ENCODE measurements at regions not wholly inside any gene's neighbourhood (a gene's known extent, or its start where the extent isn't known, plus 50 kb on each side); places are given as distances from the start of the nearest gene placed in this dataset.

- TF ChIP-seq TAF1 (IDR thresholded peaks at IDR 0.05; ENCODE audit: borderline replicate concordance, low read depth, low read length) (no peak), POLR2A (IDR thresholded peaks at IDR 0.05; ENCODE audit: low read depth, low read length) (no peak), POLR2AphosphoS5 (IDR thresholded peaks at IDR 0.05; ENCODE audit: low read depth, low read length) (no peak)
- DNase-seq (ENCODE audit: insufficient read length): no peak
- FAIRE-seq: no peak
These were observed 262.8 kb downstream of the ZEB2 start for GRCh38 chr2:144256996-144257707.

GRCh38 chr2:144254342-144255235 is 265.3 kb downstream of the ZEB2 start:
- FAIRE-seq: no peak
- TF ChIP-seq POLR2AphosphoS5 (IDR thresholded peaks at IDR 0.05; ENCODE audit: low read depth, low read length) (no peak), POLR2A (IDR thresholded peaks at IDR 0.05; ENCODE audit: low read depth, low read length) (no peak)
- no peak for DNase-seq (ENCODE audit: insufficient read length)

DNA sequence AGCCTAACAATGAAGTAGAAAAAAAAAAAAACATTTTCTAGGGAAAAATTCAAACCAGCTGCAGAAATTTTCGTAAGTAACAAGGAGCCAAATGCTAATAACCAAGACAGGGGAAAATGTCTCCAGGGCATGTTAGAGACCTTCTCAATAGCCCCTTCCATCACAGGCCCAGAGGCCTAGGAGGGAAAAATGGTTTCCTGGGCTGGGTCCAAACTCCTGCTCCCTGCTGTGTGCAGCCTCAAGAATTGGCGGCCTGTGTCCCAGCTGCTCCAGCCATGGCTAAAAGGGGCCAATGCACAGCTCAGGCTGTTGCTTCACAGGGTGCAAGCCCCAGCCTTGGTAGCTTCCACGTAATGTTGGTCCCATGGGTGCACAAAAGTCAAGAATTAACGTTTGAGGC is 266.2 kb downstream of the ZEB2 start:
- no peak for TF ChIP-seq POLR2AphosphoS5 (IDR thresholded peaks at IDR 0.05; ENCODE audit: low read depth, low read length)
- no peak for TF ChIP-seq POLR2A (IDR thresholded peaks at IDR 0.05; ENCODE audit: low read depth, low read length)
- TF ChIP-seq TAF1 (IDR thresholded peaks at IDR 0.05; ENCODE audit: borderline replicate concordance, low read depth, low read length): no peak
- no peak for FAIRE-seq

DNA sequence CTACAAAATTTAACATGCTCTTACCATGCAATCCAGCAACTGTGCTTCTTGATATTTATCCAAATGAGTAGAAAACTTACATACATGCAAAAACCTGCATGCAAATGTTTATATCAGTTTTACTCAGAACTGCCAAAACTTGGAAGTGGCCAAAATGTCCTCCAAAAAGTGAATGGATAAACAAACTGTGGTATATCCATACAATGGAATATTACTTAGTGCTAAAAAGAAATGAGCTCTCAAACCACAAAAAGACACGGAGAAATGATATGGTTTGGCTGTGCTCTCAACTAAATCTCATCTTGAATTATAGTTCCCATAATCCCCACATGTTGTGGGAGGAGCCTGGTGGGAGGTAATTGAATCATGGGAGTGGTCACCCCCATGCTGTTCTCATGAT is 267.2 kb downstream of the ZEB2 start:
- TF ChIP-seq TAF1 (IDR thresholded peaks at IDR 0.05; ENCODE audit: borderline replicate concordance, low read depth, low read length) (no peak), POLR2AphosphoS5 (IDR thresholded peaks at IDR 0.05; ENCODE audit: low read depth, low read length) (no peak)
- DNase-seq (ENCODE audit: insufficient read length) (no peak), FAIRE-seq (no peak)

More for the DNA sequence above, 266.2 kb downstream of the ZEB2 start:
- no peak for DNase-seq (ENCODE audit: insufficient read length)

DNA sequence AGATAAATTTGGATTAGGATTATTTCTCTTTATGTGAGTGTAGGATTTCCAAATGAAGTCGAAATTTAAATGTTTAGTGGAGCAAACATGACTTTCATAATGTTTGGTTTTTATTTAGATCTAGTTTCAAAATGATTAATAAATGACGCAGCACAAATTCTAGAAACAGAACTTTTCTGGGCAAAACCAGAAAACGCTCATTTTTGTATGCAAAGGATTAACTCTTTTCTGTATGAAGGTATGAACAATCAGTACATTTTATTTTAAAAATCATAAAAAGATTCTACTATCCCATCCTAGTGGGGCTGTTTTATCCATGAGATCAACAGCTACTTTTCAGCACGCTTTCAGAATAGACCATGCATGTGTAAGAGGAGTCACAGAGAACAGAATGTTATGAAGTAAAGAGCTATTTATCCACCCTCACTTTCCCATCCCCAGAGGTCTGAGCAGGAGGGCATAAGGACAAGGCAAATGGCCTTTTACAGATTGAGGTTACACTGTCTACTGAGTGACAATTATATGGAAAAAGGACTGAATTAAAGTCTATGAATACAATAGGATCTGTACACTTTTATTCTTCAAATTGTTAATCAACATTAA is 270.8 kb downstream of the ZEB2 start:
- TF ChIP-seq POLR2A (IDR thresholded peaks at IDR 0.05; ENCODE audit: low read depth, low read length) (no peak), POLR2AphosphoS5 (IDR thresholded peaks at IDR 0.05; ENCODE audit: low read depth, low read length) (no peak), TAF1 (IDR thresholded peaks at IDR 0.05; ENCODE audit: borderline replicate concordance, low read depth, low read length) (no peak)
- peak; percentile 85 for FAIRE-seq
- no peak for DNase-seq (ENCODE audit: insufficient read length)

GRCh38 chr2:144248350-144249034 is 271.4 kb downstream of the ZEB2 start:
- DNase-seq (ENCODE audit: insufficient read length): no peak
- TF ChIP-seq TAF1 (IDR thresholded peaks at IDR 0.05; ENCODE audit: borderline replicate concordance, low read depth, low read length): no peak
- TF ChIP-seq POLR2A (IDR thresholded peaks at IDR 0.05; ENCODE audit: low read depth, low read length): no peak
- TF ChIP-seq POLR2AphosphoS5 (IDR thresholded peaks at IDR 0.05; ENCODE audit: low read depth, low read length): no peak
- FAIRE-seq: peak; percentile 78

GRCh38 chr2:144244938-144245337 is 275.0 kb downstream of the ZEB2 start:
- no peak for DNase-seq (ENCODE audit: insufficient read length)
- no peak for FAIRE-seq
- no peak for TF ChIP-seq POLR2AphosphoS5 (IDR thresholded peaks at IDR 0.05; ENCODE audit: low read depth, low read length)
- TF ChIP-seq POLR2A (IDR thresholded peaks at IDR 0.05; ENCODE audit: low read depth, low read length): no peak
- no peak for TF ChIP-seq TAF1 (IDR thresholded peaks at IDR 0.05; ENCODE audit: borderline replicate concordance, low read depth, low read length)

GRCh38 chr2:144242311-144242710 is 277.6 kb downstream of the ZEB2 start:
- FAIRE-seq (no peak), DNase-seq (ENCODE audit: insufficient read length) (no peak)
- TF ChIP-seq TAF1 (IDR thresholded peaks at IDR 0.05; ENCODE audit: borderline replicate concordance, low read depth, low read length): no peak
- no peak for TF ChIP-seq POLR2A (IDR thresholded peaks at IDR 0.05; ENCODE audit: low read depth, low read length)
- no peak for TF ChIP-seq POLR2AphosphoS5 (IDR thresholded peaks at IDR 0.05; ENCODE audit: low read depth, low read length)

DNA sequence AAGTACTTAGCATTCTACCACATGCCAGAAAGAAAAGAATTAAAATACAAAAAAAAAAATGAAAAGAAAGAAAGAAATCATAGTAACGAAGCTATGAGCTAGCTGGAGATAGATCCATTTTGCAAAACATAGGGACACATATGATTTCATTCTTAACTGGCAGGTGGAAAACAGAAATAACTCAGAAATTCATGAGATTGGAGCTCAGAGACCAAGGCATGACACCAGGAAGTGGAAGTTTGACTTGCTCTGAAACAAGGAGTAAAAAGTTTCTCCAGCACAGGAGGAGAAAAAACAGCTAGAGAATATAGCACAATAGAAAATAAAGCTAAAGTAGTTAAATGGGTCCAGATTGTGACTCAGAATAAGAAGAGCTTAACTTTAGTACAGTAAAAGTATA is 278.1 kb downstream of the ZEB2 start:
- no peak for TF ChIP-seq POLR2AphosphoS5 (IDR thresholded peaks at IDR 0.05; ENCODE audit: low read depth, low read length)
- TF ChIP-seq POLR2A (IDR thresholded peaks at IDR 0.05; ENCODE audit: low read depth, low read length): no peak
- TF ChIP-seq TAF1 (IDR thresholded peaks at IDR 0.05; ENCODE audit: borderline replicate concordance, low read depth, low read length): no peak
- DNase-seq (ENCODE audit: insufficient read length): no peak
- FAIRE-seq: peak; percentile 83

DNA sequence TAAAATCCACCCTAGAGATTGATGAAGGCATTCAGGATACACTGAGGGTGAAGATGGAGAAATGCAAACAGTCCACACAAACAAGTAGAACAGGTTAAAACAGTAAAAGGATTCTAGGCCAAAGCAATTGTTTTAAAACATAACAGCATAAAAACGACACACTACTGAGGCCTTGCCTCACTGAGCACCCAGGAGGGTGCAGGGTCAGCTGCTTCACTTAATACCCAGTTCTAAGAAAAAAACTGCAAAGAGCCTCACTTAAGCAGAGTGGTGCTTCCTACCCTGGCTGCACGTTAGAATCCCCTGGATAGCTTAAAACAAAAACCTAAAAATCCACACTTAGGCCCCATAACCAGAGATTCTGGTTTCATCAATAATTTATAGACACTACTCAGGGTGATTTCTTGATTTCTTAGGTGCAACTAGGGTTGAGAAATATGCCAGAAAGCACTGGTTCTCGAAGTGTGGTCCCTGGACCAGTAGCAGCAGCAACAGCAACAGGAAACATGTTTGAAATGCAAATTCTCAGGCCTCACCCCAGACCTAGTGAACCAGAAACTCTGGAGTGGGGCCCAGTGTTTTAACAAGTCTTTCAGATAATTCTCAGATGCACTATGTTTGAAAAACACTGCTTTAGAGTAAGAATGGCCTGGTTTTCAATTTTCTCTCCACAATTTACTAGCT is 279.1 kb downstream of the ZEB2 start:
- FAIRE-seq: peak; percentile 90
- 0 out of 2 replicates have a peak, but pooled peaks have one; percentile 27 for TF ChIP-seq TAF1 (IDR thresholded peaks at IDR 0.05; ENCODE audit: borderline replicate concordance, low read depth, low read length)
- peak; percentile 25; the same call in 1 of the 2 replicates for TF ChIP-seq POLR2A (IDR thresholded peaks at IDR 0.05; ENCODE audit: low read depth, low read length)
- TF ChIP-seq POLR2AphosphoS5 (IDR thresholded peaks at IDR 0.05; ENCODE audit: low read depth, low read length): 0 out of 2 replicates have a peak, but pooled peaks have one; percentile 42
- no peak for DNase-seq (ENCODE audit: insufficient read length)
